SK-N-SH (cell line): ENCODE measurements at regions not wholly inside any gene's neighbourhood (a gene's known extent, or its start where the extent isn't known, plus 50 kb on each side); places are given as distances from the start of the nearest gene placed in this dataset.

Source experiments
- CTCF ChIA-PET: fragments of 300-600, 350-600 bp; formaldehyde crosslinking; extraction: SDS; loops from one replicate; lab custom pipeline; 2021; lab: Yijun Ruan, JAX
- POLR2A ChIA-PET: fragments of 350-600 bp; sonication (Branson Sonifier 250); formaldehyde crosslinking; extraction: SDS; loops from one replicate; lab custom pipeline; 2020; ENCODE audit warnings: antibody characterized with exemption, inconsistent platforms; lab: Yijun Ruan, JAX
- DNase-seq: peaks from one replicate; pipeline ENCODE4 v3.0.0; 2012
- H2AFZ ChIP-seq: fragments of 200-600 bp; sonication (generic); 2 replicates; pipeline ENCODE4 v1.8.1; 2016; ENCODE audit warnings: antibody characterized with exemption, mild to moderate bottlenecking, low read depth
- H3F3A ChIP-seq: fragments of 200-600 bp; sonication (generic); replicated peaks from 2 replicates; pipeline ENCODE3; 2016; ENCODE audit warnings: antibody characterized with exemption, mild to moderate bottlenecking; ENCODE audit not compliant: insufficient read depth
- H3K27ac ChIP-seq, 2 experiments: fragments of 200-500 bp in 1 of 2; fragments of 200-600 bp in 1 of 2; sonication (Bioruptor generic) in 1 of 2; sonication (generic), shearing (Covaris generic) in 1 of 2; 2 replicates each; pipeline versions ENCODE4 v1.5.1 to v1.6.1; 2014 to 2016; ENCODE audit warnings: low read depth in 2 of 2, inconsistent platforms in 1 of 2, low read length in 1 of 2, mild to moderate bottlenecking in 1 of 2, mixed read lengths in 1 of 2
- H3K27me3 ChIP-seq: fragments of 200-600 bp; sonication (generic), shearing (Covaris generic); 2 replicates; pipeline ENCODE4 v1.6.1; 2016; ENCODE audit warnings: mixed run types; ENCODE audit not compliant: insufficient read depth
- H3K36me3 ChIP-seq, 2 experiments: fragments of 200-500 bp in 1 of 2; fragments of 200-600 bp in 1 of 2; sonication (Bioruptor generic) in 1 of 2; sonication (generic) in 1 of 2; replicated peaks in 1 of 2; 2 replicates each; pipeline versions ENCODE3 to v1.5.1; 2014 to 2016; ENCODE audit warnings: low read length in 1 of 2, mild to moderate bottlenecking in 1 of 2; ENCODE audit not compliant: insufficient read depth in 2 of 2, control insufficient read depth in 1 of 2
- H3K4me1 ChIP-seq, 2 experiments: fragments of 200-500 bp in 1 of 2; fragments of 200-600 bp in 1 of 2; sonication (Bioruptor generic) in 1 of 2; sonication (generic), shearing (Covaris generic) in 1 of 2; 2 replicates each; pipeline versions ENCODE4 v1.5.1 to v1.6.1; 2014 to 2016; ENCODE audit warnings: low read depth in 1 of 2, low read length in 1 of 2, mixed run types in 1 of 2; ENCODE audit not compliant: insufficient read depth in 2 of 2, control insufficient read depth in 1 of 2
- H3K4me2 ChIP-seq: fragments of 200-600 bp; sonication (generic), shearing (Covaris generic); 2 replicates; pipeline ENCODE4 v1.6.1; 2017; ENCODE audit warnings: mixed run types
- H3K4me3 ChIP-seq, 2 experiments: fragments of 200-500 bp in 1 of 2; fragments of 200-600 bp in 1 of 2; sonication (Bioruptor generic) in 1 of 2; sonication (generic), shearing (Covaris generic) in 1 of 2; 2 replicates each; pipeline versions ENCODE4 v1.5.1 to v1.8.1; 2014 to 2016; ENCODE audit warnings: low read depth in 2 of 2, inconsistent platforms in 1 of 2, low read length in 1 of 2, mild to moderate bottlenecking in 1 of 2, mixed read lengths in 1 of 2, moderate library complexity in 1 of 2
- H3K79me2 ChIP-seq: fragments of 200-600 bp; sonication (generic); 2 replicates; pipeline ENCODE4 v1.8.1; 2017; ENCODE audit warnings: mild to moderate bottlenecking; ENCODE audit not compliant: insufficient read depth
- H3K9ac ChIP-seq: fragments of 200-600 bp; sonication (generic); 2 replicates; pipeline ENCODE4 v1.6.1; 2017; ENCODE audit warnings: mixed run types
- H3K9me2 ChIP-seq: fragments of 200-600 bp; sonication (generic); 2 replicates; pipeline ENCODE4 v1.6.1; 2017; ENCODE audit warnings: mixed run types
- H3K9me3 ChIP-seq: fragments of 200-600 bp; sonication (generic); 2 replicates; pipeline ENCODE4 v1.6.1; 2017; ENCODE audit warnings: mixed run types, mild to moderate bottlenecking, moderate library complexity
- H4K20me1 ChIP-seq: fragments of 200-600 bp; sonication (generic); 2 replicates; pipeline ENCODE4 v1.6.1; 2017; ENCODE audit warnings: mild to moderate bottlenecking, mixed run types; ENCODE audit not compliant: insufficient read depth
- CHD2 ChIP-seq: fragments of 150-350 bp; IDR thresholded peaks from 2 replicates; pipeline ENCODE4 v1.6.1; 2018; ENCODE audit warnings: low read length; ENCODE audit not compliant: partially characterized antibody
- ELF1 ChIP-seq: IDR thresholded peaks from 2 replicates; pipeline ENCODE4 v1.4.0; 2012
- FOSL2 ChIP-seq: IDR thresholded peaks from 2 replicates; pipeline ENCODE4 v1.4.0; 2012; ENCODE audit warnings: low read depth, mild to moderate bottlenecking, moderate library complexity, borderline replicate concordance
- FOXM1 ChIP-seq: IDR thresholded peaks from 2 replicates; pipeline ENCODE4 v1.4.0; 2012; ENCODE audit warnings: low read depth, mild to moderate bottlenecking
- JUND ChIP-seq: IDR thresholded peaks from 2 replicates; pipeline ENCODE4 v1.4.0; 2012
- MXI1 ChIP-seq: IDR thresholded peaks from 2 replicates; pipeline ENCODE4 v1.6.1; 2012; ENCODE audit warnings: mild to moderate bottlenecking, low read depth, low read length, improper control_type of control experiment
- NFIC ChIP-seq: IDR thresholded peaks from 2 replicates; pipeline ENCODE4 v1.4.0; 2012; ENCODE audit warnings: borderline replicate concordance
- POLR2AphosphoS5 ChIP-seq: IDR thresholded peaks from 2 replicates; pipeline ENCODE4 v1.6.1; 2012; ENCODE audit warnings: low read depth, low read length
- RCOR1 ChIP-seq: fragments of 150-350 bp; IDR thresholded peaks from 2 replicates; pipeline ENCODE4 v1.6.1; 2017; ENCODE audit warnings: antibody characterized with exemption, low read length
- RFX5 ChIP-seq: IDR thresholded peaks from 2 replicates; pipeline ENCODE4 v1.6.1; 2012; ENCODE audit warnings: mild to moderate bottlenecking, improper control_type of control experiment, low read length
- RXRA ChIP-seq: IDR thresholded peaks from 2 replicates; pipeline ENCODE4 v1.4.0; 2012; ENCODE audit warnings: low read depth, mild to moderate bottlenecking, borderline replicate concordance
- SMC3 ChIP-seq: IDR thresholded peaks from 2 replicates; pipeline ENCODE4 v1.6.1; 2012; ENCODE audit warnings: low read depth, low read length, improper control_type of control experiment
- TAF1 ChIP-seq: IDR thresholded peaks from 2 replicates; pipeline ENCODE4 v1.6.1; 2012; ENCODE audit warnings: low read depth, mild to moderate bottlenecking, low read length, moderate library complexity, borderline replicate concordance
- YY1 ChIP-seq: IDR thresholded peaks from 2 replicates; pipeline ENCODE4 v1.4.0; 2012; ENCODE audit warnings: low read depth, mild to moderate bottlenecking
- WGBS: methylation state at CpG from one replicate; pipeline ENCODE4 v1.1.6; 2017; ENCODE audit warnings: low lambda C conversion rate; 5-methylcytosine and 5-hydroxymethylcytosine counted together
- TF ChIP-seq, protein P1 (sequence below): IDR thresholded peaks from 2 replicates; pipeline ENCODE4 v1.4.0; 2012; ENCODE audit warnings: low read depth
- TF ChIP-seq, protein P2 (sequence below): IDR thresholded peaks from 2 replicates; pipeline ENCODE4 v1.4.0; 2012; ENCODE audit warnings: low read depth, borderline replicate concordance
- TF ChIP-seq, protein P3 (sequence below): IDR thresholded peaks from 2 replicates; pipeline ENCODE4 v1.6.1; 2012; ENCODE audit warnings: mild to moderate bottlenecking, low read depth, low read length, moderate library complexity
- TF ChIP-seq, protein P4 (sequence below): fragments of 150-350 bp; IDR thresholded peaks from 2 replicates; pipeline ENCODE4 v1.6.1; 2017; ENCODE audit warnings: antibody characterized with exemption, low read length, low read depth, borderline replicate concordance

DNA sequence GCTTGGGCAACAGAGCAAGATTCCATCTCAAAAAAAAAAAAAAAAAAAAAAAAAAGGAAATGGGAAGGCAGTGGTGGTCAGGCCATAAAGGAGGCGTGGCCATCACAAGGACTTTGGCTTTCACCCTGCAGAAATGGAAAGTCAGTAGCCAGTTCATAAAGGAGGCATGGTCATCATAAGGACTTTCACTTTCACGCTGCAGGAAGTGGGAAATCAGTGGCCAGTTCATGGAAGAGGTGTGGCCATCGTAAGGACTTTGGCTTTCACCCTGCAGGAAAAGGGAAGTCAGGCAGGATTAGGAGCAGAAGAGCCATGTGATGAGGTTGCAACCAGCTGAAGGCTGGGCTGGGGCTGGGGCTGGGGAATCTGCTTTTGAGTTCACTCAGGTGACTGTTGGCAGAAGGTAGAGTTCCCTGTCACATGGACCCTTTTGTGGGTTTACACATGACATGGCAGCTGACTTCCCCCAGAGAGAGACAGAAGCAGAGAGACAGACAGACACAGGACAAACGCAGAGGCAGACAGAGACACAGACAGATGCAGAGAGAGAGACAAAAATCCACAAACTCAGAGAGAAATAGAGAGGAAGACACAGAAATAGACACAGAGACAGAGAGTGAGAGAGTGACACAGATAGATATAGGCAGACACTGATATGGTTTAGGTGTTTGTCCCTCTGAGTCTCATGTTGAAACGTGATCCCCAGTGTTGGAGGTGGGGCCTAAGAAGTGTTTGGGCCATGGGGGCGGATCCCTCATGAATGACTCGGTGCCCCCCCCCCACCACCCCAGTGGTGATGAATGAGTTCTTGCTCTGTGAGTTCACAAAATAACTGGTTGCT lies 263.9 kb upstream of the KAZN start:
- Histone ChIP-seq H3K36me3 (no peaks in the 10 kb centered on the region), H3K9me2 (no peaks in the 10 kb centered on the region), H3F3A (no peaks in the 10 kb centered on the region)
- TF ChIP-seq NFIC = no peak
- no peak for TF ChIP-seq RFX5
- TF ChIP-seq CHD2 = no peak
- no peak for TF ChIP-seq POLR2AphosphoS5
- TF ChIP-seq SMC3 = no peak
- TF ChIP-seq, protein P1, sequence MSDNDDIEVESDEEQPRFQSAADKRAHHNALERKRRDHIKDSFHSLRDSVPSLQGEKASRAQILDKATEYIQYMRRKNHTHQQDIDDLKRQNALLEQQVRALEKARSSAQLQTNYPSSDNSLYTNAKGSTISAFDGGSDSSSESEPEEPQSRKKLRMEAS = no peak
- TF ChIP-seq ELF1 = no peak
- no peak for TF ChIP-seq JUND
- no peak for TF ChIP-seq MXI1
- TF ChIP-seq RCOR1 = no peak
- TF ChIP-seq RXRA = no peak
- TF ChIP-seq YY1 = no peak
- TF ChIP-seq FOXM1 = no peak
- TF ChIP-seq, all 33 proteins: peak for 0
- DNase-seq = no peak
- Histone ChIP-seq H3K27ac (no peak overlapping the region), H3K79me2 (no peaks in the 10 kb centered on the region), H3K27me3 (no peaks in the 10 kb centered on the region), H2AFZ (no peak overlapping the region), H3K9ac (no peak overlapping the region), H3K9me3 (no peaks in the 10 kb centered on the region), H3K4me3 (no peak overlapping the region), H3K4me2 (no peak overlapping the region), H4K20me1 (no peaks in the 10 kb centered on the region), H3K4me1 (no peaks in the 10 kb centered on the region)
- POLR2A ChIA-PET = no interaction called here
- CTCF ChIA-PET = no interaction called here
- WGBS = 5% methylated on average over 7 of the region's 7 CpGs

DNA sequence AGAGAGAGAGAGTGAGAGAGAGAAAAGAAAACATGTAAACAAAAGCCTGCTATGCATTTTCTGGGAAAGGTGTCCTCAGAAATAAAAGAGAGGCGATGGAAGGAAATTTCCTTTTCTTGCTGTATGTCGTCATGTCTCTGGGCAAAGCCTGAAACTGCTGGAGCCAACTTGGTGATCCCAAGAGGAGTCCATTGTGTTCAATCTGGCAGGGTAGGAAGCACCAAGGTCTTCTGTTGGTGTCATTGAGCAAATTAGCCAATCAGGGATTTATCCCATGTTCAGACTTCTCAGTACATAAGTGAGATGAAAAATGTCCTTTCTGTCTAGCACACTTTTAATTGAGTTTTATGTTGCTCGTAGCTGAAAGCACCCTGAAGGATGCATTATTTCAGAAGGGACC lies 260.0 kb upstream of the KAZN start:
- Histone ChIP-seq H3K27ac (no peak overlapping the region), H3K4me1 (no peaks in the 10 kb centered on the region), H3K27me3 (no peaks in the 10 kb centered on the region), H4K20me1 (no peaks in the 10 kb centered on the region), H3F3A (no peaks in the 10 kb centered on the region), H3K79me2 (no peaks in the 10 kb centered on the region), H3K4me2 (no peak overlapping the region), H3K9ac (no peak overlapping the region), H2AFZ (no peak overlapping the region), H3K9me3 (no peaks in the 10 kb centered on the region), H3K9me2 (no peaks in the 10 kb centered on the region), H3K36me3 (no peaks in the 10 kb centered on the region), H3K4me3 (no peak overlapping the region)
- ChIA-PET POLR2A (no interaction called here), CTCF (no interaction called here)
- 5% methylated on average over 3 of the region's 3 CpGs for WGBS
- DNase-seq = no peak
- TF ChIP-seq TAF1 = no peak
- TF ChIP-seq POLR2AphosphoS5 = no peak
- TF ChIP-seq, protein P2, sequence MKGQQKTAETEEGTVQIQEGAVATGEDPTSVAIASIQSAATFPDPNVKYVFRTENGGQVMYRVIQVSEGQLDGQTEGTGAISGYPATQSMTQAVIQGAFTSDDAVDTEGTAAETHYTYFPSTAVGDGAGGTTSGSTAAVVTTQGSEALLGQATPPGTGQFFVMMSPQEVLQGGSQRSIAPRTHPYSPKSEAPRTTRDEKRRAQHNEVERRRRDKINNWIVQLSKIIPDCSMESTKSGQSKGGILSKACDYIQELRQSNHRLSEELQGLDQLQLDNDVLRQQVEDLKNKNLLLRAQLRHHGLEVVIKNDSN = no peak
- TF ChIP-seq, protein P1 = no peak
- TF ChIP-seq, protein P3, sequence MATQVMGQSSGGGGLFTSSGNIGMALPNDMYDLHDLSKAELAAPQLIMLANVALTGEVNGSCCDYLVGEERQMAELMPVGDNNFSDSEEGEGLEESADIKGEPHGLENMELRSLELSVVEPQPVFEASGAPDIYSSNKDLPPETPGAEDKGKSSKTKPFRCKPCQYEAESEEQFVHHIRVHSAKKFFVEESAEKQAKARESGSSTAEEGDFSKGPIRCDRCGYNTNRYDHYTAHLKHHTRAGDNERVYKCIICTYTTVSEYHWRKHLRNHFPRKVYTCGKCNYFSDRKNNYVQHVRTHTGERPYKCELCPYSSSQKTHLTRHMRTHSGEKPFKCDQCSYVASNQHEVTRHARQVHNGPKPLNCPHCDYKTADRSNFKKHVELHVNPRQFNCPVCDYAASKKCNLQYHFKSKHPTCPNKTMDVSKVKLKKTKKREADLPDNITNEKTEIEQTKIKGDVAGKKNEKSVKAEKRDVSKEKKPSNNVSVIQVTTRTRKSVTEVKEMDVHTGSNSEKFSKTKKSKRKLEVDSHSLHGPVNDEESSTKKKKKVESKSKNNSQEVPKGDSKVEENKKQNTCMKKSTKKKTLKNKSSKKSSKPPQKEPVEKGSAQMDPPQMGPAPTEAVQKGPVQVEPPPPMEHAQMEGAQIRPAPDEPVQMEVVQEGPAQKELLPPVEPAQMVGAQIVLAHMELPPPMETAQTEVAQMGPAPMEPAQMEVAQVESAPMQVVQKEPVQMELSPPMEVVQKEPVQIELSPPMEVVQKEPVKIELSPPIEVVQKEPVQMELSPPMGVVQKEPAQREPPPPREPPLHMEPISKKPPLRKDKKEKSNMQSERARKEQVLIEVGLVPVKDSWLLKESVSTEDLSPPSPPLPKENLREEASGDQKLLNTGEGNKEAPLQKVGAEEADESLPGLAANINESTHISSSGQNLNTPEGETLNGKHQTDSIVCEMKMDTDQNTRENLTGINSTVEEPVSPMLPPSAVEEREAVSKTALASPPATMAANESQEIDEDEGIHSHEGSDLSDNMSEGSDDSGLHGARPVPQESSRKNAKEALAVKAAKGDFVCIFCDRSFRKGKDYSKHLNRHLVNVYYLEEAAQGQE = no peak
- TF ChIP-seq RXRA = no peak
- TF ChIP-seq, protein P4, sequence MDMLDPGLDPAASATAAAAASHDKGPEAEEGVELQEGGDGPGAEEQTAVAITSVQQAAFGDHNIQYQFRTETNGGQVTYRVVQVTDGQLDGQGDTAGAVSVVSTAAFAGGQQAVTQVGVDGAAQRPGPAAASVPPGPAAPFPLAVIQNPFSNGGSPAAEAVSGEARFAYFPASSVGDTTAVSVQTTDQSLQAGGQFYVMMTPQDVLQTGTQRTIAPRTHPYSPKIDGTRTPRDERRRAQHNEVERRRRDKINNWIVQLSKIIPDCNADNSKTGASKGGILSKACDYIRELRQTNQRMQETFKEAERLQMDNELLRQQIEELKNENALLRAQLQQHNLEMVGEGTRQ = no peak
- TF ChIP-seq FOSL2 = no peak
